ENCODE measurements at regions not wholly inside any gene's neighbourhood (a gene's known extent, or its start where the extent isn't known, plus 50 kb on each side); places are given as distances from the start of the nearest gene placed in this dataset.
A peak's percentile ranks its signal among the peaks of the same experiment; 100 is the strongest.
"Not testable (repeated sequence)": the region's sequence is repeated elsewhere in the genome, so short reads cannot be mapped to it uniquely, and the experiment has no call there.

DNA sequence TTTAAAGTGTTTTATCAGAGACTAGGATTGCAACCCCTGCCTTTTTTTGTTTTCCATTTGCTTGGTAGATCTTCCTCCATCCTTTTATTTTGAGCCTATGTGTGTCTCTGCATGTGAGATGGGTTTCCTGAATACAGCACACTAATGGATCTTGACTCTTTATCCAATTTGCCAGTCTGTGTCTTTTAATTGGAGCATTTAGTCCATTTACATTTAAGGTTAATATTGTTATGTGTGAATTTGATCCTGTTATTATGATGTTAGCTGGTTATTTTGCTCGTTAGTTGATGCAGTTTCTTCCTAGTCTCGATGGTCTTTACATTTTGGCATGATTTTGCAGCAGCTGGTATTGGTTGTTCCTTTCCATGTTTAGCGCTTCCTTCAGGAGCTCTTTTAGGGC lies 114.6 kb upstream of the MYLIP start:
- H2AFZ ChIP-seq (ENCODE audit: insufficient read depth, low read length, poor library complexity); H3K4ac ChIP-seq (ENCODE audit: low read depth, low read length); H3K79me2 ChIP-seq (ENCODE audit: control insufficient read depth, insufficient read depth, low read length, poor library complexity); DNase-seq; H3K36me3 ChIP-seq (ENCODE audit: control insufficient read depth in 1 of 2, insufficient read depth in 2 of 2, low read length in 2 of 2); H2AK5ac ChIP-seq (ENCODE audit: low read length); H3K4me2 ChIP-seq (ENCODE audit: low read length); H3K23ac ChIP-seq (ENCODE audit: low read length); H2BK5ac ChIP-seq (ENCODE audit: low read depth, low read length, poor library complexity); H3K27ac ChIP-seq (ENCODE audit: low read depth, low read length); H3K9ac ChIP-seq (ENCODE audit: low read length); H2BK12ac ChIP-seq (ENCODE audit: low read length); H4K8ac ChIP-seq (ENCODE audit: low read depth, low read length); H3K18ac ChIP-seq (ENCODE audit: low read length); H3K4me3 ChIP-seq (ENCODE audit: low read depth, low read length); H3K4me1 ChIP-seq (ENCODE audit: control insufficient read depth in 1 of 2, insufficient read depth in 2 of 2, low read length in 2 of 2); H3K14ac ChIP-seq (ENCODE audit: low read length); H2BK120ac ChIP-seq (ENCODE audit: insufficient read depth, low read length, poor library complexity); H4K91ac ChIP-seq (ENCODE audit: low read depth, low read length); H3K79me1 ChIP-seq (ENCODE audit: low read length); H4K12ac ChIP-seq (ENCODE audit: low read depth, low read length); H3K27me3 ChIP-seq (ENCODE audit: insufficient read depth, low read length); H3K9me3 ChIP-seq (ENCODE audit: insufficient read depth, low read depth, low read length): not testable (repeated sequence)
- WGBS (ENCODE audit: extremely low coverage, insufficient coverage, insufficient read length), result no CpG with 5 or more reads among the region's 3 CpGs

DNA sequence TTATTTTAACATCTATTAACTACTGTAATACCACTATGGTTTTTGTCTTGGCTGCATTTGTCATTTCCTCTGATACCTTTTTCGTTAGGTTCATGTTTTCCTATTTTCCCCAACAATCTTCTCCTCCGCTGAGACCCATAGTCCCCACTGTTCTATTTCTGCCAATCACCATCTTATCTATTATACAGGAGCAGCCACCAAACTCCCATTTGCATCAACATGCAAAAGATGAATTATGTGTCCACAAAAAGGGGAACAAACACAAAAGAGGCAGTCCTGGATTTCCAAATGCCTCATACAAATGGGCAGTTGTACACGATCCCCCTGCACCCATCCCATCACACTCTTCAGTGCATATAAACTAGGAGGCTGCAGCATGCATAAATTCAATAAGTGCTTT lies 121.7 kb upstream of the MYLIP start:
- no peak overlapping the region for H4K91ac ChIP-seq (ENCODE audit: low read depth, low read length)
- WGBS (ENCODE audit: extremely low coverage, insufficient coverage, insufficient read length), result no CpG with 5 or more reads among the region's 3 CpGs
- no peak overlapping the region for H3K4me3 ChIP-seq (ENCODE audit: low read depth, low read length)
- H3K27ac ChIP-seq (ENCODE audit: low read depth, low read length), result no peak overlapping the region
- no peak overlapping the region for H3K23ac ChIP-seq (ENCODE audit: low read length)
- no peak overlapping the region for H2BK120ac ChIP-seq (ENCODE audit: insufficient read depth, low read length, poor library complexity)
- H3K4me1 ChIP-seq (ENCODE audit: control insufficient read depth in 1 of 2, insufficient read depth in 2 of 2, low read length in 2 of 2), result no peaks in the 10 kb centered on the region
- H3K79me2 ChIP-seq (ENCODE audit: control insufficient read depth, insufficient read depth, low read length, poor library complexity), result no peaks in the 10 kb centered on the region
- H4K8ac ChIP-seq (ENCODE audit: low read depth, low read length), result no peak overlapping the region
- H2BK12ac ChIP-seq (ENCODE audit: low read length), result no peak overlapping the region
- no peak overlapping the region for H3K4me2 ChIP-seq (ENCODE audit: low read length)
- no peak for DNase-seq
- H3K18ac ChIP-seq (ENCODE audit: low read length), result no peak overlapping the region
- no peak overlapping the region for H2AK5ac ChIP-seq (ENCODE audit: low read length)
- H3K14ac ChIP-seq (ENCODE audit: low read length), result no peak overlapping the region
- no peak overlapping the region for H3K9ac ChIP-seq (ENCODE audit: low read length)
- no peaks in the 10 kb centered on the region for H3K27me3 ChIP-seq (ENCODE audit: insufficient read depth, low read length)
- H3K4ac ChIP-seq (ENCODE audit: low read depth, low read length), result no peak overlapping the region
- H3K79me1 ChIP-seq (ENCODE audit: low read length), result no peaks in the 10 kb centered on the region
- no peaks in the 10 kb centered on the region for H3K36me3 ChIP-seq (ENCODE audit: control insufficient read depth in 1 of 2, insufficient read depth in 2 of 2, low read length in 2 of 2)
- H3K9me3 ChIP-seq (ENCODE audit: insufficient read depth, low read depth, low read length), result no peaks in the 10 kb centered on the region
- H2AFZ ChIP-seq (ENCODE audit: insufficient read depth, low read length, poor library complexity), result no peak overlapping the region
- H2BK5ac ChIP-seq (ENCODE audit: low read depth, low read length, poor library complexity), result no peak overlapping the region
- no peak overlapping the region for H4K12ac ChIP-seq (ENCODE audit: low read depth, low read length)

DNA sequence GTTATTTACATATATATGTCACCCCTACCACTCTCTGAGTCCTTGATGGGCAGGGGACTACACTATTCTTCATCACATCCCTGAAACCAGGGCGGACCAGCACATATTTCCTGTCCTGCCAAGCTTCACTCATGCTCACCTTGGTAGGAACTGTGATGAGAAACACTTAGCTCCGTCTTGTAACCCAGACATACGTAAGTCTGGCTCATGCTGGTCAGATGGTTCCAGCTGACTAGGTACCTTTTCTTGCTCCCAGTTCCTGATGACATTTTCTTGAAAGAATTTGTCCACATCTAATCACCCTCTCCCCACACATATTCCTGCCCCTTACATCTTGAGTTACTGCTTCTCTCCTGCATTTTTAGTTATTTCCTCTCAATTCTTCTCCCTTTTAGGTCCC lies 122.2 kb upstream of the MYLIP start:
- no peak overlapping the region for H4K91ac ChIP-seq (ENCODE audit: low read depth, low read length)
- H3K79me1 ChIP-seq (ENCODE audit: low read length), result no peaks in the 10 kb centered on the region
- H4K8ac ChIP-seq (ENCODE audit: low read depth, low read length), result no peak overlapping the region
- H2BK12ac ChIP-seq (ENCODE audit: low read length), result no peak overlapping the region
- peak; percentile 8 to 38 for DNase-seq
- H3K23ac ChIP-seq (ENCODE audit: low read length), result no peak overlapping the region
- H2BK5ac ChIP-seq (ENCODE audit: low read depth, low read length, poor library complexity), result no peak overlapping the region
- H3K36me3 ChIP-seq (ENCODE audit: control insufficient read depth in 1 of 2, insufficient read depth in 2 of 2, low read length in 2 of 2), result no peaks in the 10 kb centered on the region
- WGBS (ENCODE audit: extremely low coverage, insufficient coverage, insufficient read length), result no CpG with 5 or more reads among the region's 3 CpGs
- no peak overlapping the region for H2AK5ac ChIP-seq (ENCODE audit: low read length)
- no peak overlapping the region for H2BK120ac ChIP-seq (ENCODE audit: insufficient read depth, low read length, poor library complexity)
- H3K18ac ChIP-seq (ENCODE audit: low read length), result no peak overlapping the region
- H2AFZ ChIP-seq (ENCODE audit: insufficient read depth, low read length, poor library complexity), result no peak overlapping the region
- no peaks in the 10 kb centered on the region for H3K4me1 ChIP-seq (ENCODE audit: control insufficient read depth in 1 of 2, insufficient read depth in 2 of 2, low read length in 2 of 2)
- no peak overlapping the region for H3K4me2 ChIP-seq (ENCODE audit: low read length)
- H4K12ac ChIP-seq (ENCODE audit: low read depth, low read length), result no peak overlapping the region
- no peaks in the 10 kb centered on the region for H3K9me3 ChIP-seq (ENCODE audit: insufficient read depth, low read depth, low read length)
- H3K27me3 ChIP-seq (ENCODE audit: insufficient read depth, low read length), result no peaks in the 10 kb centered on the region
- no peak overlapping the region for H3K9ac ChIP-seq (ENCODE audit: low read length)
- no peak overlapping the region for H3K27ac ChIP-seq (ENCODE audit: low read depth, low read length)
- no peak overlapping the region for H3K14ac ChIP-seq (ENCODE audit: low read length)
- no peaks in the 10 kb centered on the region for H3K79me2 ChIP-seq (ENCODE audit: control insufficient read depth, insufficient read depth, low read length, poor library complexity)
- no peak overlapping the region for H3K4ac ChIP-seq (ENCODE audit: low read depth, low read length)
- H3K4me3 ChIP-seq (ENCODE audit: low read depth, low read length), result no peak overlapping the region

DNA sequence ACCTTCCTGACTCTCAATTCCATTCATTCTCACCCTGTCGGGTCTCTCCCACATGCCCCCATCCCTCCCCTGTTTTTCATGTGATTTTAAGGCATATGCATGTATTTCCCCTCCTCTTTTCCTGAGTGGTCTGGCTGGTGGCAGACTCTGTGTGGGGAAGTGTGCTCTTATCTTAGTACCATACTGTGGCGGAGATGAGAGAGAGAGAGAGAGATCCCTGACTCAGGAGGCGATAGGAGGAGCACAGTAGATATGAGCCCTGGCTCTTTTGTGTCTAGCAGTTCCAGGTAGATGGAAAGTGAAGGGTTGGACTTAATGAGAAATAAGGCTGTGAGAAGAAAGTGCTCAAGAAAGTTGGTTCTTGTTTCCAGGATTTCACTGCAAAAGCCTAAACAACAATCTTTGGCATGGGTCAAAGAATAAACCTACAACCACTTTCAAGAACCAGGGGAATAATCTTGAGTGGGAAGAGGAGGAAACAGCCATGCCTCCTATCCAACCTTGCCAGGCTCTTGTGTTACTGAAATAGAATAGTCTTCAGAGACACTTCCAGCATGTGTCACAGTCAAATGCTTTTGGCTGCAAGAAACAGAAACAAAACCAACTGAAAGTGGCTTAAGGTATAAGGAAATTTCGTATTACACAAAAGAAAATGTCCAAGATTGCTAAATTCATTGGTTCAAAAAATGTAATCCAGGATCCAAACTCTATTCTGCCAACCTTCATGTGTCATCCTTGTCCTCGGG lies 123.8 kb upstream of the MYLIP start:
- Histone ChIP-seq H3K4me3 (ENCODE audit: low read depth, low read length) (no peak overlapping the region), H2AK5ac (ENCODE audit: low read length) (no peak overlapping the region), H3K36me3 (ENCODE audit: control insufficient read depth in 1 of 2, insufficient read depth in 2 of 2, low read length in 2 of 2) (no peaks in the 10 kb centered on the region), H3K4ac (ENCODE audit: low read depth, low read length) (no peak overlapping the region), H3K18ac (ENCODE audit: low read length) (no peak overlapping the region), H3K9ac (ENCODE audit: low read length) (no peak overlapping the region), H3K27ac (ENCODE audit: low read depth, low read length) (no peak overlapping the region), H3K23ac (ENCODE audit: low read length) (no peak overlapping the region), H2AFZ (ENCODE audit: insufficient read depth, low read length, poor library complexity) (no peak overlapping the region), H3K14ac (ENCODE audit: low read length) (no peak overlapping the region), H4K91ac (ENCODE audit: low read depth, low read length) (no peak overlapping the region), H2BK12ac (ENCODE audit: low read length) (no peak overlapping the region), H3K79me2 (ENCODE audit: control insufficient read depth, insufficient read depth, low read length, poor library complexity) (no peaks in the 10 kb centered on the region), H2BK120ac (ENCODE audit: insufficient read depth, low read length, poor library complexity) (no peak overlapping the region), H4K8ac (ENCODE audit: low read depth, low read length) (no peak overlapping the region), H3K4me2 (ENCODE audit: low read length) (no peak overlapping the region), H3K79me1 (ENCODE audit: low read length) (no peaks in the 10 kb centered on the region), H3K9me3 (ENCODE audit: insufficient read depth, low read depth, low read length) (no peaks in the 10 kb centered on the region), H2BK5ac (ENCODE audit: low read depth, low read length, poor library complexity) (no peak overlapping the region), H3K27me3 (ENCODE audit: insufficient read depth, low read length) (no peaks in the 10 kb centered on the region), H4K12ac (ENCODE audit: low read depth, low read length) (no peak overlapping the region), H3K4me1 (ENCODE audit: control insufficient read depth in 1 of 2, insufficient read depth in 2 of 2, low read length in 2 of 2) (no peaks in the 10 kb centered on the region)
- DNase-seq, result peak in 1 of 2 donors; percentile 10
- no CpG with 5 or more reads among the region's 5 CpGs for WGBS (ENCODE audit: extremely low coverage, insufficient coverage, insufficient read length)
